ENCODE measurements at regions not wholly inside any gene's neighbourhood (a gene's known extent, or its start where the extent isn't known, plus 50 kb on each side); places are given as distances from the start of the nearest gene placed in this dataset.

GRCh38 chr20:12210591-12210990 is 292.9 kb downstream of the BTBD3 start:
- H3K27ac ChIP-seq (ENCODE audit: extremely low read depth, low read depth, low read length), result no peak overlapping the region
- CTCF ChIA-PET, result no interaction called here
- H3K36me3 ChIP-seq (ENCODE audit: control insufficient read depth in 2 of 2, insufficient read depth in 1 of 2, low read length in 2 of 2), result no peaks in the 10 kb centered on the region
- no peaks in the 10 kb centered on the region for H3K4me1 ChIP-seq (ENCODE audit: control insufficient read depth, insufficient read depth, low read length)
- POLR2A ChIA-PET, result no interaction called here
- H3K4me3 ChIP-seq (ENCODE audit: low read depth, low read length), result no peak overlapping the region
- TF ChIP-seq PRDM2 (tag by site-specific recombination; IDR thresholded peaks at IDR 0.05; ENCODE audit: borderline replicate concordance) (no peak), ZBTB20 (tag by site-specific recombination; IDR thresholded peaks at IDR 0.05) (no peak), ZNF558 (tag by site-specific recombination; IDR thresholded peaks at IDR 0.05) (no peak), ZEB2 (tag by site-specific recombination; IDR thresholded peaks at IDR 0.05) (no peak), ZBTB7A (tag by site-specific recombination; IDR thresholded peaks at IDR 0.05; ENCODE audit: low read depth) (no peak), ZNF692 (tag by site-specific recombination; IDR thresholded peaks at IDR 0.05) (no peak)
- H3K9me3 ChIP-seq (ENCODE audit: control insufficient read depth, insufficient read depth, low read depth, low read length), result no peaks in the 10 kb centered on the region

GRCh38 chr20:12211361-12211760 is 293.7 kb downstream of the BTBD3 start:
- no peak for TF ChIP-seq ZNF23 (tag by site-specific recombination; IDR thresholded peaks at IDR 0.05; ENCODE audit: borderline replicate concordance)
- TF ChIP-seq ZIC2 (tag by site-specific recombination; IDR thresholded peaks at IDR 0.05), result no peak
- no peak for TF ChIP-seq ZNF621 (tag by site-specific recombination; IDR thresholded peaks at IDR 0.05)
- TF ChIP-seq ATF2 (tag by site-specific recombination; IDR thresholded peaks at IDR 0.05; ENCODE audit: low read depth), result no peak
- no peak for TF ChIP-seq ZBTB11 (tag by site-specific recombination; conservative IDR thresholded peaks at IDR 0.05; ENCODE audit: low read depth)
- no peak for TF ChIP-seq WT1 (tag by site-specific recombination; IDR thresholded peaks at IDR 0.05)
- ChIA-PET POLR2A (no interaction called here), CTCF (no interaction called here)
- no peak overlapping the region for H3K4me3 ChIP-seq (ENCODE audit: low read depth, low read length)
- no peaks in the 10 kb centered on the region for H3K4me1 ChIP-seq (ENCODE audit: control insufficient read depth, insufficient read depth, low read length)
- H3K9me3 ChIP-seq (ENCODE audit: control insufficient read depth, insufficient read depth, low read depth, low read length), result no peaks in the 10 kb centered on the region
- no peak overlapping the region for H3K27ac ChIP-seq (ENCODE audit: extremely low read depth, low read depth, low read length)
- no peaks in the 10 kb centered on the region for H3K36me3 ChIP-seq (ENCODE audit: control insufficient read depth in 2 of 2, insufficient read depth in 1 of 2, low read length in 2 of 2)
